HS-5 (cell line): ENCODE measurements at regions not wholly inside any gene's neighbourhood (a gene's known extent, or its start where the extent isn't known, plus 50 kb on each side); places are given as distances from the start of the nearest gene placed in this dataset.

ENCODE experiments used
- DNase-seq: peaks from one replicate; pipeline ENCODE4 v3.0.0-alpha.2; 2012; ENCODE audit warnings: low read depth

DNA sequence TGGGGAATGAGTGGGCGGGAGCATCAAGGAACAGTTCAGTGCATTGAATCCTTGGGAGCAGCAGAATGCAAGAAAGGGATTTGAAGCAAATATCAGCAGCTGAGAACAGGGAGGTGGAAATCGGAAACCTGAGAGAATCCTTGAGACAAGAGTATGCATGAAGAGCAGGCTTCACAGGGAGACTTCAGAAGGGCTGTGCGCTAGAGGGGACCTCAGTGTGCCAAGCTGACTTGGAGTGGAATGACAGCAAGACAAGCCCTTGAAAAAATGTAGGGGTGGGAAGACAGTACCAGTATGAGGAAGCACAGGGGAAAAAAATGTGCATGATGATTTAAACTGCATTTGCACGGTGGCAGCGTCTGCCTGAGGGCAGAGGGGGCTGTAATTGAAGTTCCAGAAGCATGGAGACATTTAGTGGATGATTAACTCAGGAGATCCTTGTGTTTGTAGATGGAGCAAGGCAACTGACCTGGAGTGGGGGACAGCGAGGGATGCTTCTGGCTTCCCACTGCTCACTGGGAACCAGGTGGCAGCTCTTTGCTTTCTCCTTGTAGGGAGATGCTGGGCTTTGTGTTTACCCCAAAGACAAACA lies 204.9 kb upstream of the PLET1 start:
- DNase-seq: no peak

DNA sequence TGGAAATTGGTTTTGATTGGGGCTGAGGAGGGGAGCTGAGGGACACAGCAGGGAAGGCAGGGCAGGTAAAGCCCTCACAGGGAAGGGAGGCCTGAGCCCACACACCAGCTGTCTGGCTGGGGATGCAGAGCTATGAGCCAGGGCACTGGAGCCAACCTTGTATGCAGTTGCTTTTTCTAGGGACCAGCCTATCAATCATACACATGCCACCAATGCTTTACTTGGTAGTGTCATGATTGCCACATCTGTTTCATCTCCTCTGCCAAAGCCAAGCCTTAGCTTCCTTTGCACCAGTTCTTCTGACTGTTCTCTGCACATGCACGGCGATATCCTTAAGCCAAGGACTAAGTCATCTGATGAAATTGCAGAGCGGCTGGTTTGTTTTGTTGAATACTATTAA lies 207.1 kb upstream of the PLET1 start:
- DNase-seq: no peak

- no peak for DNase-seq
Measured at GRCh38 chr11:112469376-112469775, 208.7 kb upstream of the PLET1 start.

DNA sequence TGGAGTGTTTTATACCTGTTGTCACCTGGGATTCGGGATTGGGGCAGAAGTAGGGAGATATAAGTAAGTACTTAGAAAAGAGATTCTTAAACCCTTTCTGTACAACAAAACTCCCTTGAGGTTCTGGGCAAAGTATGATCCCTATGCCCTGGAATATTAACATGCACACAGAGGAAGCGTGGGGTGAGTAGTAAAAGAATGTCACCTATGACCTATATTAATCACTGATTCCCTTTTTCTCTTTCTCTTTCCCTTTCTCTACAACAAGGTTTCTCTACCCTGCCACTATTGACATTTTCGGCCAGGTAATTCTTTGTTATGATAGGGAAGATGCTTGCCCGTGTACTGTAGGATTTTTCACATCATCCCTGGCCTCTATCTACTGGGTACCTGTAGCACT lies 209.7 kb upstream of the PLET1 start:
- no peak for DNase-seq

- no peak for DNase-seq
Measured at GRCh38 chr11:112471731-112472130, 211.1 kb upstream of the PLET1 start.

GRCh38 chr11:112477152-112477551 lies 216.5 kb upstream of the PLET1 start:
- no peak for DNase-seq

DNA sequence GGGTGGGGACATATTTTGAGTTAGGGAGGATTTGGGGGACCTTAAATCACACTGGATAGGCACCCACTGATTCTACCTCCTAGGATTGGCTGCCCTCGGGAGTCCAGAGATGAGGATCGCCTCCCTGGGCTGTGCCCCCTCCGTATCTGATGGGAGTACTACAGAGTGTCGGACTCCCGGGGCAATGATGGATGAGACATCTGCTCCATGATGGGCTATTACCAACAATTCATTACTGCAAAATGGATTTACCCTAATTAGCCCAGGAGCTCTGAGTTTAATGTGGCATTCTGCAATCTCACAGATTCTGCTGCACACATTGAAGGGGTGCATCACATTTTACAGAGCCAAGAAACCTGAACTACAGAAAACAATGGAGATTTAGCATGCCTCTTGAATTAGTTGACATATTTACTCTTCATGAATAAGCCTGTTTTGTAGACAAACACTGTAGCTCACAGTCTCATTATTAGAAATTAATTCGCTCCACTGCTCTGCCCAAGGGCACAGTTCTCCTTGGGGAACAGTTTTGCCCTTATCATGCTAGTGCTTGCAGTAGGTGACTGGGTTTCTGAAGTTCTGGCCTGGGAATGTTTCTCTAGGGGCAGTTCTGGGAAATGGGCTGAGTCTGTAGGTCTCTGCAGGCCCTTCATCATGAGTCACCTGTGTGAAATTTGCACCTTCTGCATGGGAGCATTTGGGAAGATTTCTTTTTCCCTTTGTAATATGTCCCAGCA lies 217.1 kb upstream of the PLET1 start:
- no peak for DNase-seq

DNA sequence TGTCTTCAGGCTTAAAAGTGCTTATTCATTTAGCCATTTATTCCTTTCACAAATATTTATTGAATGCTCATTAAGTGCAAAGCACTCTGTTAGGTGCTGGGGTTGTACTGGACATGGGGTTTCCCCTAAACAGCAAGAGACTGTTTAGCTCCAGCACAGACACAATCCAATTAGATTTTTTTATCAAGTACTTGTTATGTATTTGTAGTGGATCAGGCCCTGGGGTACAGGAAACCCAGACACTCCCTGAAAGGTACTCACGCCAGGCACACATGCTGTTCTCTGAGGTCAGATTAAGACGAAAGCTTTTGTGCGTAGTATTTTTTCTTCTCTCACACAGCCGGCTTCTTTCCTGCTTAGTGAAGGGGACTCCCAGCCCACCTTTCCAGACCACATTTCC lies 218.1 kb upstream of the PLET1 start:
- DNase-seq: no peak

DNA sequence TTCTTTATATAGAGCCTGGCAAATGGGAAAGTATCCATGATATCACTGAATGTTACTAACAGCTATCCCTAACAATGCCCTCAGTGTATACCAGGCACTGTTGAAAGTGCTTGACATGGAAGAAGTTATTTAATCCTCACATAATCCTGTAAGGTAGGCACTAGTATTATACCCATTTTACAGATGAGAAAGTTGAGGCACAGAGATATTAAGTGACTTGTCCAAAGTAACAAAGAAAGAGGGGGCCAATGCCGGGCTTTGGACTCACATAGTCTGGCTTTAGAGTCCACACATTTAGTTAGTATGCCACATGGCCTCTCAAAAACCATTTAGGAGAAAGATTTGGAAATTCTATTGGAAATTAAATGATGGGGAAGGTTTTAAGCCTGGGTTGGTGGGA lies 220.8 kb upstream of the PLET1 start:
- no peak for DNase-seq

DNA sequence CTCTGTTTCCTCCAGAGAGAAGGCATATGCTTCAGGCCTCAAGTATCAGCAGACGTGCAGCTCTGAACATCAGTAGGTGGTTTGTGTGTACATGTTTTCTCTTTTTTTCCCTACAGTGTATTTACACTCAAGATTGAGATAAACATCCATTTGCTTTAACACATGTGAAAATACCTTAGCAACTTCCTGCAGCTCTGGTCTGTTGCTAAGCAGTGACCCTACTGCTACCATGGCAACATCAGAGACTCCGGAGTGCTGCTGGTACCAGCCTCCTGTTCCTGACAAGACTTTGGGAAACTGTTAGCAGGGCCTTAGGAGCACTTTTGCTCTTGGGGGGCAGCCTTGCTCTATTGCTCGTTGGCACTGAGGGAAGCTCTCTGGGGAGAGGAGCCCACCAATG lies 221.2 kb upstream of the PLET1 start:
- DNase-seq: no peak

DNA sequence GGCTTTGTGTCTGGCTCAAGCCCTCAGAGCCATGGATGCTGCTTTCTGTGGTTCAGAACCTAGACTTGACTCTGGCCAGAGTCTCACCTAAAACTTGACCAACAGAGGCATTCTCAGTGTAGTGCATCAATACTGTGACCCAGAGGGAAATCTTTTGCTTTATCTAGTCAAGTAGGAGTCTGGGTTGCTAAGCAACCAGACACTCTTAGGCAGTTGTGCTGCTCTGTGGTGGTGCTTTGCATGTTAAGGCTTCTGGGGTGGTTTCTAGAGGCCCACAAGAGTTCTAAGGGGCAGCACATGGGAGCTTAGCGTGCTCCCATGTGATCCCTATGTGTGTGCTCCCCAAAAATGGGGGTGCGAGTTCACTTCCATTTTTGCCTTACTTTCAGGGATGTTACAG lies 224.6 kb upstream of the PLET1 start:
- no peak for DNase-seq

- DNase-seq: no peak
Measured at GRCh38 chr11:112497826-112498225, 237.2 kb upstream of the PLET1 start.

GRCh38 chr11:112498701-112499100 lies 238.0 kb upstream of the PLET1 start:
- DNase-seq: no peak

DNA sequence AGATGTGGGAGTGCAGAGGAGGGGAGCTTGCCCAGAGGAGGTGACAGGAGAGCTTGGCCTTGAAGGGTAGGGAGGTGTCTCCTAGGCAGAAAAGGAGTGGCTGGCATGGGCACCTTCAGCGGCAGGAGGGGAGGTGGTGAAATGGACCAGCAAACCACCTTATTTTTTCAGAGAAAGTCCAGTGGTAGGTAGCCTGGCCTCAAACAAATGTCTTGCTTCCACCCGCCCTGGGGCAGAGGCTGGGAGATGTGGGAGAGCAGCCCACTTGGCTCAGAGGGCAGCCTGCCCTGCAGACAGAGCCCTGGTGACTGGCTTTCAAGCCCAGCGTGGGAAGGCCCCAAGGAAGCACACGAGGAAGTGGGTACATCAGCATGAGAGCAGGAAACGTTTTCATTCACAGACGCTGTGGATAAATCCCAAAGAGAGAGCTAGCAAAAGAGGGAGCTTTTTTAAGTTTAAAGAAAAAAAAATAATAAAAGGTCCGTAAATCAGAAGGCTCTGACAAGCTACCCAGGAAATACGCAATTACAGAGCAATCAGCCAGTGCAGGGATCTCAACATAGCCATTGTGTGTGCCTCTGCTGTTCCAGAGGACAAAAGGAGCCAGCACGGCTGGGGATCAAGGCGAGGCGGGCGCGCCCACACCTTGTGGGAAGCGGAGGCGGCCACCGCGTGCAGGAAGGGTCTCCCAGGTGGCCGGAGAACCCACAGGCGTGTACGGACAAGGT lies 238.7 kb upstream of the PLET1 start:
- DNase-seq: no peak

DNA sequence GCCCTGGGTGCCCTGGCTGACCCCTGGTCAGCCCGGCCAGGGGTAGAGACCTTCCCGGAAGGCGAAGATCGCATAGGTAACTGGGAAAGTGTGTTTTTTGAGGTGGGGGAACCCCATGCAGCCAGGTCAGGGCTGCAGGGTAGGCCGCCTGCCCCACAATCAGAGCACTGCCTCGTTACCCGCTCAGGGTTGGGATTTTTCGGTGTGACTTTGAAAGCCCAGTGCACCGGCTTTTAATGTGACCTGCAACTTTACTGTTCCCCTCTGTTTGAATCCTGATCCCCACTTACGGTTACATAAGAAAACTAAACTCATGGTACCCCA lies 239.2 kb upstream of the PLET1 start:
- no peak for DNase-seq

DNA sequence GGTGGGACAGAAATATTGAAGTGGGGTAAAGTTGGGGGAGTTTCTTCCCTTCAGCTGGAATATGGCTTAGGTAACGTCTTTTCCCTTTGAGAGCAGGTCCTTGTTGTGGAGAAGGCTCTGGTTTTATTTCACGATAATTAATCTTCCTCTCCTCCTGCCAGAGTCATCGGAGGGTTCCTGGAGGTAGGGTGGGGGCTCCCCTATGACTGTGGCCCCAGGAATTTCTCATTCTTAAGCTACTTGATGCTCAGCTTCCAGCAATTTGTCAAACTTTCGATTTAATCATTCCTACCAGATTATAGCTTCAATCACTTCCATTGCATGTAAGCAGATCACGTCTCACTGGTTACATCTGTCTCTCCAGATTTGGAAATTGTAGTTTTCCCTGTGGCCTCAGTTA lies 242.8 kb upstream of the PLET1 start:
- DNase-seq: no peak

DNA sequence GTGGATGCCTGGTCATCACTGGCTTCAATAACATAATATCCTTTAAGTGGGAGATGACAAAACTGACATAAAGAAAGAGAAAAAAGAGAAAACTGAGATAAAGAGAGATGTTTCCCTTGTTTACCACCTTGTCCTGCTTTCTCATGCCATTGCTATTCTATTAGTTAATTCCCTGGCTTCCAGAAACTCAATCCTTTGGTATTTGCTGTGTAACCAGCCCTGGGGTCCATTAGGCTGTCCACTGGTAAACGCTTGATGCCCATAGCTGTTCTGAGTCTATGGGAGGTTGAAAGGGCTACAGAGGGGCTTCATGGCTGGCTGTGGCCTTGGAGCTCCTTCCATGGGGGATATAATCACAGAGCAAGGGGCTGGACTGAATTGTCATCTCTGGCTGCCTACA lies 243.4 kb upstream of the PLET1 start:
- peak; percentile 28 for DNase-seq

DNA sequence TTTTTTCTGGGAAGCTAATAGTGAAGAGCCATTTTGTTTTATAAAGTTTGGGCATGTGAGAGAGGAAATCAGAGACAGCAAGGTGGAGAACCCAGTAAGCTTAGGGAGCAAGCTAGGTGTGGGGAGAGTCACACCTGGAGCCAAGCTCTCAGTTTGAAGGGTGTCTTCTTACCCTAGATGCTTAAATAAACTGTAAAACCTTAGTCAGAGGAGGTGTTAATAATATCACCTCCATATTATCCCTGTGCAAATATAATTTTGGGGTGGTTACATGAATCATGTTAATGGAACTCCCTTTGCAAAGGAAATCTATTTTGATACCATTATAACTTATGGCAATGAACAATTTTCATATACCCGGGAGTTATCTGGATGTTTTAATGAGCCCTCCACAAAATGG lies 246.2 kb upstream of the PLET1 start:
- no peak for DNase-seq

DNA sequence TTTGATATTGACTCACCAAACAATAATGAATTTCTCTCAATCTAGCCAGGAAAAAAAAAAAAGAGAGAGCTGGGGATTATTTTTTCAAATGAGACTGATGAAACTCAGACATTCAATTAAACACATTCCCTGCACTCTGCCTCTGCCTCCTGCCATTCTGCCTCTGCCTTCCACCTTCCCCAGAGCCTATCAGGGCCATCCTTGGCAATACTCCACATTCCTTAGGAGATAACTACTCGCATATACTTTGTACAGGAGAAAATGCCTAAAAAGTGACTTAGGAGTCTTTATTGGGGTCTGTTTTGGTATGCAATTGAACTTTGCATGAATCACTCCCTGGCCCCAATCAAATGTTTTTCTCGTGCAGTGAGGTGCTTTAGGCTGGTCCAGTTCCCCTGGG lies 246.6 kb upstream of the PLET1 start:
- no peak for DNase-seq

DNA sequence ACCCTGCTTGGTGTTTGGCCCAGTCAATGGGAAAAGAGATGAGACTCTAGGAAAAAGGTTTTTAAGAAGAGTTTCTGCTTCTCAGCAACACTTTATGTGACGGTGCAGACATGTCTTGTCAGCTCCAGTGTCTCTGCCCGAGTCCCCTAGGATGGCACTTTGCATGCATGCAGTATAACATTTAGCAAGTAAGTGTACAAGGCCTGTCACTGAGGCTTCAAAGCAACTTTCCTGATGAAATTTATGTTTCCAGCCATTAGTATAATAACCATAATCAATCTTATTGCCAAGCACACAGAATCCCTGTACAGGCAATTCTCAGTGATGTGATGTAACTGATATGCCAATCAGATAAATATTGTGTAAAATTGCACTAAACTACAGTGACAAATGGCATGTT lies 248.1 kb upstream of the PLET1 start:
- DNase-seq: no peak

GRCh38 chr11:112509300-112509699 lies 248.6 kb upstream of the PLET1 start:
- no peak for DNase-seq

- no peak for DNase-seq
Measured at GRCh38 chr11:112511271-112511670, 250.6 kb upstream of the PLET1 start.

DNA sequence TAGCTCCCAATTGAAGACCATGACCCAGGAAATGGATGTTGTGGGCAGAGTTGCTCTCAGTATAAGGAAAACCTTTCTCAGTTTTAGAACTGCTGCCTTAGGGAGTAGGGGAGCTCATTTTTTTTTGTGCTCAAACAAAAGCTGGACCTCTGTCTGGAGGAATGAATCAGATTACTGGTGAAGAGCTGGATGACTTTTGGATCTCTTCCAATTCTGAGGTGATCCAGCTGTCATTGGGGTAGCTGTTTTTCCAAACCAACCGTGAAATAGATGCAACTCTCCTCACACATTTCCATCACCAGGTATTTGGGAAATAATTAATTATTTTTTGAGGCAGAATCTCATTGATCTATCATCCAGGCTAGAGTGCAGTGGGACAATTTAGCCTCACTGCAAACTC lies 251.3 kb upstream of the PLET1 start:
- no peak for DNase-seq

GRCh38 chr11:112513417-112513816 lies 252.8 kb upstream of the PLET1 start:
- DNase-seq: no peak
